Gastroesophageal sphincter (tissue), 3 donors: ENCODE measurements at regions not wholly inside any gene's neighbourhood (a gene's known extent, or its start where the extent isn't known, plus 50 kb on each side); places are given as distances from the start of the nearest gene placed in this dataset.

ENCODE experiments used
- EP300 ChIP-seq: sonication (generic); formaldehyde crosslinking; IDR thresholded peaks from one replicate; pipeline ENCODE4 v1.6.1; 2017; ENCODE audit warnings: antibody characterized with exemption, mild to moderate bottlenecking
- POLR2A ChIP-seq, 2 donors: fragments of 450-650 bp; IDR thresholded peaks; one replicate each; pipeline ENCODE4 v1.6.1; 2017; ENCODE audit warnings: antibody characterized with exemption in 2 of 2, mild to moderate bottlenecking in 2 of 2, moderate library complexity in 1 of 2
- POLR2AphosphoS5 ChIP-seq: sonication (generic); formaldehyde crosslinking; IDR thresholded peaks from one replicate; pipeline ENCODE4 v1.6.1; 2017; ENCODE audit warnings: antibody characterized with exemption
- TF ChIP-seq, protein P1 (sequence below), 4 experiments: fragments of 200-600 bp in 2 of 4; fragments of 450-650 bp in 2 of 4; sonication (generic) in 1 of 4; IDR thresholded peaks; one replicate each; pipeline ENCODE4 v1.5.1; 2017 to 2019; ENCODE audit warnings: antibody characterized with exemption in 4 of 4, mild to moderate bottlenecking in 2 of 4, moderate library complexity in 2 of 4

DNA sequence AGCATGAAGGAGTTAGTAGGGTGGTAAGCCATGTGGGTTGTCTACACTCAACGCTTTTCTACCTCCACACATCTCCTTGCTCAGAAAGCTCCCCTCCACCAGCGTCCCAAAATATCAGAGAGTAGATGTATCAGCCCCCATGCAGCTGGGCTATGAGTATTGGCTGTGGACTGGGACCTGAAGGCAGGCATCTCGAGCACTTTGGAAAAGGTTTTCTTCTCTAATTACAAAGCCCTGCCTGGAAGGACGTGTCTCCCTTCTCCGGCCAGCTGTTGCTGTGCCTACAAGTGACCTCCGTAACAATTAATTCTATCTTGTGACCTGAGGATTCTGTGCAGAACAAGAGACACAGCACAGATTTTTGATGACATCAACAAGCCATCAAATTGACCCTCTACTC, 142.0 kb upstream of the RUNX1 start:
- TF ChIP-seq, protein P1, sequence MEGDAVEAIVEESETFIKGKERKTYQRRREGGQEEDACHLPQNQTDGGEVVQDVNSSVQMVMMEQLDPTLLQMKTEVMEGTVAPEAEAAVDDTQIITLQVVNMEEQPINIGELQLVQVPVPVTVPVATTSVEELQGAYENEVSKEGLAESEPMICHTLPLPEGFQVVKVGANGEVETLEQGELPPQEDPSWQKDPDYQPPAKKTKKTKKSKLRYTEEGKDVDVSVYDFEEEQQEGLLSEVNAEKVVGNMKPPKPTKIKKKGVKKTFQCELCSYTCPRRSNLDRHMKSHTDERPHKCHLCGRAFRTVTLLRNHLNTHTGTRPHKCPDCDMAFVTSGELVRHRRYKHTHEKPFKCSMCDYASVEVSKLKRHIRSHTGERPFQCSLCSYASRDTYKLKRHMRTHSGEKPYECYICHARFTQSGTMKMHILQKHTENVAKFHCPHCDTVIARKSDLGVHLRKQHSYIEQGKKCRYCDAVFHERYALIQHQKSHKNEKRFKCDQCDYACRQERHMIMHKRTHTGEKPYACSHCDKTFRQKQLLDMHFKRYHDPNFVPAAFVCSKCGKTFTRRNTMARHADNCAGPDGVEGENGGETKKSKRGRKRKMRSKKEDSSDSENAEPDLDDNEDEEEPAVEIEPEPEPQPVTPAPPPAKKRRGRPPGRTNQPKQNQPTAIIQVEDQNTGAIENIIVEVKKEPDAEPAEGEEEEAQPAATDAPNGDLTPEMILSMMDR (IDR thresholded peaks at IDR 0.05): no peak
- no peak for TF ChIP-seq POLR2A (IDR thresholded peaks at IDR 0.05)
- no peak for TF ChIP-seq POLR2AphosphoS5
- no peak for TF ChIP-seq EP300
